ENCODE measurements at regions not wholly inside any gene's neighbourhood (a gene's known extent, or its start where the extent isn't known, plus 50 kb on each side); places are given as distances from the start of the nearest gene placed in this dataset.

- Mint-ChIP-seq H3K27me3 (ENCODE audit: low read depth) (no peaks in the 10 kb centered on the region), H3K9me3 (peaks cover 11% of the 10 kb centered on the region)
Measured at GRCh38 chr1:188476606-188477005, 1647.9 kb downstream of the PLA2G4A start.

GRCh38 chr1:188489336-188490112 lies 1660.8 kb downstream of the PLA2G4A start:
- Mint-ChIP-seq H3K27ac (no peak overlapping the region), H3K4me3 (no peak overlapping the region), H3K27me3 (ENCODE audit: low read depth) (no peaks in the 10 kb centered on the region), H3K9me3 (no peaks in the 10 kb centered on the region), H3K36me3 (ENCODE audit: low read depth) (no peaks in the 10 kb centered on the region), H3K4me1 (ENCODE audit: low read depth) (no peaks in the 10 kb centered on the region)

More at GRCh38 chr1:188476606-188477005, 1647.9 kb downstream of the PLA2G4A start:
- Mint-ChIP-seq H3K4me3 (no peak overlapping the region), H3K36me3 (ENCODE audit: low read depth) (no peaks in the 10 kb centered on the region), H3K4me1 (ENCODE audit: low read depth) (no peaks in the 10 kb centered on the region), H3K27ac (no peak overlapping the region)

- Mint-ChIP-seq H3K4me1 (ENCODE audit: low read depth) (no peaks in the 10 kb centered on the region), H3K27me3 (ENCODE audit: low read depth) (no peaks in the 10 kb centered on the region), H3K4me3 (no peak overlapping the region), H3K9me3 (peaks cover 12% of the 10 kb centered on the region), H3K36me3 (ENCODE audit: low read depth) (no peaks in the 10 kb centered on the region), H3K27ac (no peak overlapping the region)
Measured at GRCh38 chr1:188496506-188496905, 1667.8 kb downstream of the PLA2G4A start.

GRCh38 chr1:188497020-188497419 lies 1668.3 kb downstream of the PLA2G4A start:
- H3K36me3 Mint-ChIP-seq (ENCODE audit: low read depth), result no peaks in the 10 kb centered on the region
- peaks cover 12% of the 10 kb centered on the region for H3K9me3 Mint-ChIP-seq
- H3K27ac Mint-ChIP-seq, result no peak overlapping the region
- H3K27me3 Mint-ChIP-seq (ENCODE audit: low read depth), result no peaks in the 10 kb centered on the region
- no peak overlapping the region for H3K4me3 Mint-ChIP-seq
- no peaks in the 10 kb centered on the region for H3K4me1 Mint-ChIP-seq (ENCODE audit: low read depth)

- Mint-ChIP-seq H3K4me3 (no peak overlapping the region), H3K4me1 (ENCODE audit: low read depth) (no peaks in the 10 kb centered on the region), H3K36me3 (ENCODE audit: low read depth) (no peaks in the 10 kb centered on the region), H3K27me3 (ENCODE audit: low read depth) (no peaks in the 10 kb centered on the region), H3K27ac (no peak overlapping the region), H3K9me3 (peaks cover 12% of the 10 kb centered on the region)
Measured at GRCh38 chr1:188499690-188500089, 1670.9 kb downstream of the PLA2G4A start.

- H3K27ac Mint-ChIP-seq, result no peak overlapping the region
- H3K9me3 Mint-ChIP-seq, result no peaks in the 10 kb centered on the region
- H3K4me1 Mint-ChIP-seq (ENCODE audit: low read depth), result no peaks in the 10 kb centered on the region
- no peak overlapping the region for H3K4me3 Mint-ChIP-seq
- no peaks in the 10 kb centered on the region for H3K27me3 Mint-ChIP-seq (ENCODE audit: low read depth)
- no peaks in the 10 kb centered on the region for H3K36me3 Mint-ChIP-seq (ENCODE audit: low read depth)
Measured at GRCh38 chr1:188514917-188515316, 1686.2 kb downstream of the PLA2G4A start.

GRCh38 chr1:188517139-188517538 lies 1688.4 kb downstream of the PLA2G4A start:
- Mint-ChIP-seq H3K27ac (no peak overlapping the region), H3K4me3 (no peak overlapping the region), H3K9me3 (no peaks in the 10 kb centered on the region), H3K36me3 (ENCODE audit: low read depth) (no peaks in the 10 kb centered on the region), H3K4me1 (ENCODE audit: low read depth) (no peaks in the 10 kb centered on the region), H3K27me3 (ENCODE audit: low read depth) (no peaks in the 10 kb centered on the region)

GRCh38 chr1:188551176-188551575 lies 1722.4 kb downstream of the PLA2G4A start:
- H3K27ac Mint-ChIP-seq, result no peak overlapping the region
- H3K4me3 Mint-ChIP-seq, result no peak overlapping the region
- H3K27me3 Mint-ChIP-seq (ENCODE audit: low read depth), result no peaks in the 10 kb centered on the region
- no peaks in the 10 kb centered on the region for H3K36me3 Mint-ChIP-seq (ENCODE audit: low read depth)
- no peaks in the 10 kb centered on the region for H3K4me1 Mint-ChIP-seq (ENCODE audit: low read depth)
- H3K9me3 Mint-ChIP-seq, result no peaks in the 10 kb centered on the region

- Mint-ChIP-seq H3K27me3 (ENCODE audit: low read depth) (no peaks in the 10 kb centered on the region), H3K4me3 (no peak overlapping the region), H3K36me3 (ENCODE audit: low read depth) (no peaks in the 10 kb centered on the region), H3K9me3 (no peaks in the 10 kb centered on the region), H3K27ac (no peak overlapping the region), H3K4me1 (ENCODE audit: low read depth) (no peaks in the 10 kb centered on the region)
Measured at GRCh38 chr1:188557053-188557452, 1728.3 kb downstream of the PLA2G4A start.

- no peaks in the 10 kb centered on the region for H3K4me1 Mint-ChIP-seq (ENCODE audit: low read depth)
- H3K9me3 Mint-ChIP-seq, result no peaks in the 10 kb centered on the region
- no peak overlapping the region for H3K27ac Mint-ChIP-seq
- no peaks in the 10 kb centered on the region for H3K36me3 Mint-ChIP-seq (ENCODE audit: low read depth)
- H3K27me3 Mint-ChIP-seq (ENCODE audit: low read depth), result no peaks in the 10 kb centered on the region
- no peak overlapping the region for H3K4me3 Mint-ChIP-seq
Measured at GRCh38 chr1:188582911-188583532, 1754.3 kb downstream of the PLA2G4A start.

GRCh38 chr1:188584119-188584518 lies 1755.4 kb downstream of the PLA2G4A start:
- Mint-ChIP-seq H3K36me3 (ENCODE audit: low read depth) (no peaks in the 10 kb centered on the region), H3K27ac (no peak overlapping the region)

GRCh38 chr1:188590641-188591040 lies 1761.9 kb downstream of the PLA2G4A start:
- no peak overlapping the region for H3K4me3 Mint-ChIP-seq
- peaks cover 3% of the 10 kb centered on the region for H3K9me3 Mint-ChIP-seq
- no peak overlapping the region for H3K27ac Mint-ChIP-seq
- H3K27me3 Mint-ChIP-seq (ENCODE audit: low read depth), result no peaks in the 10 kb centered on the region
- no peaks in the 10 kb centered on the region for H3K4me1 Mint-ChIP-seq (ENCODE audit: low read depth)
- no peaks in the 10 kb centered on the region for H3K36me3 Mint-ChIP-seq (ENCODE audit: low read depth)

More at GRCh38 chr1:188584119-188584518, 1755.4 kb downstream of the PLA2G4A start:
- H3K4me1 Mint-ChIP-seq (ENCODE audit: low read depth), result no peaks in the 10 kb centered on the region
- H3K27me3 Mint-ChIP-seq (ENCODE audit: low read depth), result no peaks in the 10 kb centered on the region
- H3K9me3 Mint-ChIP-seq, result no peaks in the 10 kb centered on the region
- no peak overlapping the region for H3K4me3 Mint-ChIP-seq

GRCh38 chr1:188594542-188595235 lies 1765.9 kb downstream of the PLA2G4A start:
- peaks cover 3% of the 10 kb centered on the region for H3K9me3 Mint-ChIP-seq
- H3K36me3 Mint-ChIP-seq (ENCODE audit: low read depth), result no peaks in the 10 kb centered on the region
- no peaks in the 10 kb centered on the region for H3K4me1 Mint-ChIP-seq (ENCODE audit: low read depth)
- H3K27me3 Mint-ChIP-seq (ENCODE audit: low read depth), result no peaks in the 10 kb centered on the region
- no peak overlapping the region for H3K4me3 Mint-ChIP-seq
- H3K27ac Mint-ChIP-seq, result no peak overlapping the region

- Mint-ChIP-seq H3K4me1 (ENCODE audit: low read depth) (no peaks in the 10 kb centered on the region), H3K4me3 (no peak overlapping the region), H3K9me3 (no peaks in the 10 kb centered on the region), H3K27ac (no peak overlapping the region), H3K36me3 (ENCODE audit: low read depth) (no peaks in the 10 kb centered on the region), H3K27me3 (ENCODE audit: low read depth) (no peaks in the 10 kb centered on the region)
Measured at GRCh38 chr1:188599313-188599712, 1770.6 kb downstream of the PLA2G4A start.

GRCh38 chr1:188611432-188611831 lies 1782.7 kb downstream of the PLA2G4A start:
- Mint-ChIP-seq H3K27me3 (ENCODE audit: low read depth) (no peaks in the 10 kb centered on the region), H3K36me3 (ENCODE audit: low read depth) (no peaks in the 10 kb centered on the region), H3K4me3 (no peak overlapping the region), H3K9me3 (peaks cover 15% of the 10 kb centered on the region), H3K4me1 (ENCODE audit: low read depth) (no peaks in the 10 kb centered on the region), H3K27ac (no peak overlapping the region)

All from T-helper 1 cell treated with Interleukin-12 subunit alpha and Interleukin-12 subunit beta and Interleukin-4 antibody, amounts not matched to agents 30 μg/mL and 1 μg/mL, for 36 hours (primary cell).